ENCODE measurements at regions not wholly inside any gene's neighbourhood (a gene's known extent, or its start where the extent isn't known, plus 50 kb on each side); places are given as distances from the start of the nearest gene placed in this dataset.
"Not testable (repeated sequence)": the region's sequence is repeated elsewhere in the genome, so short reads cannot be mapped to it uniquely, and the experiment has no call there.

- TF ChIP-seq CTCF (conservative IDR thresholded peaks at IDR 0.05 in 1 of 2, IDR thresholded peaks at IDR 0.05 in 1 of 2; ENCODE audit: low read depth in 1 of 2, low read length in 2 of 2); EZH2 (IDR thresholded peaks at IDR 0.05; ENCODE audit: low read length, missing control alignments): not testable (repeated sequence)
Observed at GRCh38 chrX:106275172-106275571, 107.1 kb downstream of the PWWP3B start.

Data from fibroblast of lung (primary cell).